ENCODE measurements at regions not wholly inside any gene's neighbourhood (a gene's known extent, or its start where the extent isn't known, plus 50 kb on each side); places are given as distances from the start of the nearest gene placed in this dataset.
"Not testable (repeated sequence)": the region's sequence is repeated elsewhere in the genome, so short reads cannot be mapped to it uniquely, and the experiment has no call there.

DNA sequence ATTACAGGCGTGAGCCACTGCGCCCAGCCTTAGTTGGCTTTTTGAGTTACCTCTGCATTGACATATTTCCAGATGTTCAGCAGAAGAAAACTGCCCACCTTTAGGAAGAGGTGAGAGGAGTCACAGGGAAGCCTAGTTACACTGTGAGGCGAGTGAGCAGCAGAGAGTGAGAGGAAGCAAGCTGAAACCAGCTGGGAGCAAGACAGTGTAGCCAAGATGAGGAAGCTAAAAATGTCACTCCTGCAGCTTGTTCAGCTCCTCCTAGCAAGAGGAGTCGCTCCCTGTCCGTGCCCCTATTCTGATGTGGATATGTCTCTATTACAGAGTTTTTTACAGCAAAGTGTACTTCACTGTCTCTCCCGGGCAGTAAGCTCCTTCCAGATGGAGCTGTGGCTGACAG, 127.6 kb downstream of the GXYLT1 start (continued):
- TF ChIP-seq KDM1A (IDR thresholded peaks at IDR 0.05; ENCODE audit: borderline replicate concordance) (no peak), YBX1 (IDR thresholded peaks at IDR 0.05) (no peak), ETV6 (conservative IDR thresholded peaks at IDR 0.05 in 1 of 2, IDR thresholded peaks at IDR 0.05 in 1 of 2; ENCODE audit: borderline replicate concordance in 1 of 2, low read depth in 1 of 2) (no peak)

DNA sequence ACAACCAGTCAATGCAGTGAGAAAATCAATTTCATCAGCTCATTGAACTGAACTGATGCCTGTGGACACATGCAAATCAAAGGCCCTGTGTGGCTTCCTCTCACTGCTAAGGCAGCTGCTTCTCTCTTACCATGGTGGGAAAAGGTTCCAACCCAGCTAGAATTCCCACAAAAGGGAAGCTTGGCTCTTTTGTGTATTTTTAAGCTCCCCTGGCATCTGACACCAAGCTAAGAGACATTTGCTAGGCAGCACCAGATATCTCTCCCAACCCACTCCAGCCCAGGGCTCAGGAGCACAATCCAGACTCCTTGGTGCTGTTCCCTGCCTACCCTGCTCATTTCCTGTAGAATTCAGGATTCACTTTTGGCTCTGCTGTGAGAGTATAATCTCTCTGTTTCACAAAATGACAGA, 129.6 kb downstream of the GXYLT1 start:
- Histone ChIP-seq H3K4me2 (ENCODE audit: control insufficient read depth, insufficient read depth) (no peak overlapping the region), H3K4me3 (no peak overlapping the region), H3K79me2 (ENCODE audit: control insufficient read depth, insufficient read depth, low read length) (no peaks in the 10 kb centered on the region), H3K9me3 (replicated peaks; ENCODE audit: control insufficient read depth, insufficient read depth, low read length) (no peaks in the 10 kb centered on the region), H2AFZ (ENCODE audit: control insufficient read depth, low read depth, low read length) (no peak overlapping the region), H3K36me3 (ENCODE audit: control insufficient read depth in 2 of 2, insufficient read depth in 2 of 2, low read length in 1 of 2) (no peaks in the 10 kb centered on the region), H3K27me3 (replicated peaks in 1 of 2; ENCODE audit: control insufficient read depth in 2 of 2, insufficient read depth in 2 of 2, low read length in 1 of 2) (no peaks in the 10 kb centered on the region; a peak in 2 of 4 replicates), H3K4me1 (ENCODE audit: control insufficient read depth, insufficient read depth, low read length) (peaks cover 4% of the 10 kb centered on the region; the same call in 1 of the 2 replicates), H4K20me1 (ENCODE audit: control insufficient read depth, insufficient read depth) (no peaks in the 10 kb centered on the region), H3K9ac (ENCODE audit: control insufficient read depth, insufficient read depth, low read length) (no peak overlapping the region), H3K27ac (ENCODE audit: control insufficient read depth, insufficient read depth) (no peak overlapping the region)
- ATAC-seq (no peak), DNase-seq (ENCODE audit: low read depth, low spot score) (no peak), FAIRE-seq (no peak)
- no peak for TF ChIP-seq TBL1XR1 (IDR thresholded peaks at IDR 0.05; ENCODE audit: low read depth, low read length)
- TF ChIP-seq, protein P1, sequence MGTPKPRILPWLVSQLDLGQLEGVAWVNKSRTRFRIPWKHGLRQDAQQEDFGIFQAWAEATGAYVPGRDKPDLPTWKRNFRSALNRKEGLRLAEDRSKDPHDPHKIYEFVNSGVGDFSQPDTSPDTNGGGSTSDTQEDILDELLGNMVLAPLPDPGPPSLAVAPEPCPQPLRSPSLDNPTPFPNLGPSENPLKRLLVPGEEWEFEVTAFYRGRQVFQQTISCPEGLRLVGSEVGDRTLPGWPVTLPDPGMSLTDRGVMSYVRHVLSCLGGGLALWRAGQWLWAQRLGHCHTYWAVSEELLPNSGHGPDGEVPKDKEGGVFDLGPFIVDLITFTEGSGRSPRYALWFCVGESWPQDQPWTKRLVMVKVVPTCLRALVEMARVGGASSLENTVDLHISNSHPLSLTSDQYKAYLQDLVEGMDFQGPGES (IDR thresholded peaks at IDR 0.05), result no peak
- TF ChIP-seq ZNF217 (IDR thresholded peaks at IDR 0.05), result no peak
- no peak for TF ChIP-seq SREBF1 (IDR thresholded peaks at IDR 0.05; ENCODE audit: low read length)
- no peak for TF ChIP-seq RCOR1 (conservative IDR thresholded peaks at IDR 0.05; ENCODE audit: low read depth, low read length)
- TF ChIP-seq SRF (IDR thresholded peaks at IDR 0.05; ENCODE audit: low read depth in 2 of 2, low read length in 2 of 2), result no peak
- no peak for TF ChIP-seq SREBF2 (IDR thresholded peaks at IDR 0.05; ENCODE audit: low read length)
- no peak for TF ChIP-seq FOXM1 (IDR thresholded peaks at IDR 0.05; ENCODE audit: low read depth, low read length)
- TF ChIP-seq, protein P2, sequence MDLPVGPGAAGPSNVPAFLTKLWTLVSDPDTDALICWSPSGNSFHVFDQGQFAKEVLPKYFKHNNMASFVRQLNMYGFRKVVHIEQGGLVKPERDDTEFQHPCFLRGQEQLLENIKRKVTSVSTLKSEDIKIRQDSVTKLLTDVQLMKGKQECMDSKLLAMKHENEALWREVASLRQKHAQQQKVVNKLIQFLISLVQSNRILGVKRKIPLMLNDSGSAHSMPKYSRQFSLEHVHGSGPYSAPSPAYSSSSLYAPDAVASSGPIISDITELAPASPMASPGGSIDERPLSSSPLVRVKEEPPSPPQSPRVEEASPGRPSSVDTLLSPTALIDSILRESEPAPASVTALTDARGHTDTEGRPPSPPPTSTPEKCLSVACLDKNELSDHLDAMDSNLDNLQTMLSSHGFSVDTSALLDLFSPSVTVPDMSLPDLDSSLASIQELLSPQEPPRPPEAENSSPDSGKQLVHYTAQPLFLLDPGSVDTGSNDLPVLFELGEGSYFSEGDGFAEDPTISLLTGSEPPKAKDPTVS (IDR thresholded peaks at IDR 0.05; ENCODE audit: low read depth, low read length), result no peak
- TF ChIP-seq BACH1 (IDR thresholded peaks at IDR 0.05; ENCODE audit: borderline replicate concordance), result no peak
- TF ChIP-seq HCFC1 (IDR thresholded peaks at IDR 0.05; ENCODE audit: low read length), result no peak
- no peak for TF ChIP-seq MTA3 (IDR thresholded peaks at IDR 0.05; ENCODE audit: borderline replicate concordance, low read length)
- TF ChIP-seq ZNF622 (IDR thresholded peaks at IDR 0.05), result no peak
- no peak for TF ChIP-seq NFYA (IDR thresholded peaks at IDR 0.05; ENCODE audit: borderline replicate concordance, low read depth, low read length)
- in situ Hi-C loops (cut with MboI) (no loop called here), intact Hi-C loops (cut with micrococcal nuclease; ENCODE audit: unreplicated experiment) (no loop called here)
- ChIA-PET SMC1A (ENCODE audit: uncharacterized antibody, unreplicated experiment) (interaction anchor here (1.4 kb wide), 1 partner anchor 9 kb away, joined by 3 read pairs; no protein-coding TSS in a partner anchor), POLR2A (no interaction called here), CTCF (interaction anchor here (4.4 kb wide), 1 partner anchor 9 kb away, joined by 34 read pairs; no protein-coding TSS in a partner anchor), RAD21 (ENCODE audit: unreplicated experiment) (interaction anchor here (1.2 to 1.3 kb wide), 2 partner anchors 9 to 10 kb away, joined by 3 to 6 read pairs; no protein-coding TSS in a partner anchor)
- no TSS peak for BruUV-seq (replicated peaks)

DNA sequence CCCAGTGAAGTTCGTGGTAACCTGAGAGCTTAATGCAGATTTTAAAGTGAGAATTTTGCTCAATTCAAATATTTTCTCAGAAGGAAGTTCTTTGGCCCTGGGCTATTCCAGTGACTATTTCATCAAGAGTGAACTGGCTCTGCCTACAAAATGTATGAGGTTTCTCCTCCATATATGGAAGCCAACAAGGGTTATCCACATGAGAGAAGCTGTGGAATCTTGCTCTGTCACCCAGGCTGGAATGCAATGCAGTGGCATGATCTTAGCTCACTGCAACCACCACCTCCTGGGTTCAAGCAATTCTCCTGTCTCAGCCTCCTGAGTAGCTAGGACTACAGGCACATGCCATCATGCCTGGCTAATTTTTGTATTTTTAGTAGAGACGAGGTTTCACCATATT, 132.2 kb downstream of the GXYLT1 start:
- DNase-seq (ENCODE audit: low read depth, low spot score); H3K4me3 ChIP-seq; SMC1A ChIA-PET (ENCODE audit: uncharacterized antibody, unreplicated experiment); ATAC-seq; BruUV-seq (replicated peaks); RAD21 ChIA-PET (ENCODE audit: unreplicated experiment); H3K9me3 ChIP-seq (replicated peaks; ENCODE audit: control insufficient read depth, insufficient read depth, low read length); intact Hi-C loops (cut with micrococcal nuclease; ENCODE audit: unreplicated experiment); H3K9ac ChIP-seq (ENCODE audit: control insufficient read depth, insufficient read depth, low read length); H3K4me2 ChIP-seq (ENCODE audit: control insufficient read depth, insufficient read depth); in situ Hi-C loops (cut with MboI); POLR2A ChIA-PET; FAIRE-seq; H3K27me3 ChIP-seq (replicated peaks in 1 of 2; ENCODE audit: control insufficient read depth in 2 of 2, insufficient read depth in 2 of 2, low read length in 1 of 2); H3K36me3 ChIP-seq (ENCODE audit: control insufficient read depth in 2 of 2, insufficient read depth in 2 of 2, low read length in 1 of 2); H4K20me1 ChIP-seq (ENCODE audit: control insufficient read depth, insufficient read depth); H3K79me2 ChIP-seq (ENCODE audit: control insufficient read depth, insufficient read depth, low read length); H3K4me1 ChIP-seq (ENCODE audit: control insufficient read depth, insufficient read depth, low read length); H3K27ac ChIP-seq (ENCODE audit: control insufficient read depth, insufficient read depth); H2AFZ ChIP-seq (ENCODE audit: control insufficient read depth, low read depth, low read length): not testable (repeated sequence)
- WGBS (ENCODE audit: insufficient coverage, insufficient replicate concordance, low lambda C conversion rate, missing lambda C conversion rate), result 18% methylated on average over 2 of the region's 2 CpGs
- CTCF ChIA-PET, result interaction anchor here (4.4 kb wide), 1 partner anchor 12 kb away, joined by 34 read pairs; no protein-coding TSS in a partner anchor

Measured in GM12878 (cell line).